Muscle of arm (tissue), 1 donor: ENCODE measurements at regions not wholly inside any gene's neighbourhood (a gene's known extent, or its start where the extent isn't known, plus 50 kb on each side); places are given as distances from the start of the nearest gene placed in this dataset.
A peak's percentile ranks its signal among the peaks of the same experiment; 100 is the strongest.

ENCODE experiments used
- DNase-seq: peaks from one replicate; pipeline ENCODE4 v3.0.0-alpha.2; 2013

DNA sequence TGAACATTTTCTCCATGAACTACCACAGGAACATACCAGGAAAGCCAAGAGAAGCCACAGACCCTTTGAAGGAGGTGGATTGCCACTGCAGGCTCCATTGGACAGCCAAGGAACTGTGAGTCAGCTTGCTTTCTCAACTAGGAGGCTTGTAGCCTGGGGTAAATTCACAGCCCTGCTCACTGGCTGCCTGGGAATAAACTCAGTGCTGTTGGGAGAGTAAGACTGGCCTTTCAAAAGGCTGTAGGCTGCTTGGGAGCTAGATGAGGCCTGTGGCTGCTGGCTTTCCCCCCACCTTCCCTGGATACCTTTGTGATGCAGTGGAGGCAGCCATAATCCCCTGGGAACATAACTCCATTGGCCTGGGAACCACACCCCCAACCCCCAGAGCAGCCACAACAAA, 223.5 kb upstream of the RBMS3 start:
- no peak for DNase-seq

- DNase-seq: no peak
Observed at GRCh38 chr3:29064085-29064484, 216.8 kb upstream of the RBMS3 start.

DNA sequence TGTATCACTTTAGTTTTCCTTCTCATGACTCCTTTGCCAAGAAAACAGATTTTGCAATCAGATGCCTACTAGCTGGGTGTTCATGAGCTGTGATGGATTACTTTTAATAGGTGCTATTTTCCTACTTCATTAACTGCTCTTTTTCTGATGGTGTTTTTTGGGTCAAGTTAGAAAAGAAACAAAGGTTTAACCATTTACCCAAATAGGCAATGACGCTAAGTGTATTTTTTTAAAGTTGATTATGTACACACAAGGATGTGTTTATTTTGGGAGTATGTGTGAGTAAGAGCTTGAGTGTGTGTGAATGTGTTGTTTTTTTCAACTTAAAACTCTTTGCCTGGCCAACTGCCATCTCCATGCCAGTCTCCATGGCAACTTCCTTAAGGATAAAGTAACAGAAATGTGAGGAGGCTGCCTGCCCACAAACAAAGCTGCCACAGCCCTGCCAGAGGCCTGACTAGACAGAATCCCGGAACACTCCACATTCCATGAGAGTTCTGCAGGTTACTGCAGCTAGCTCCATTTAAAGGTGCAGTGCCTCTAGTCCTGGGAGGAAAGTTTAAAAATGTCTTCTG, 215.6 kb upstream of the RBMS3 start:
- DNase-seq: peak; percentile 60

DNA sequence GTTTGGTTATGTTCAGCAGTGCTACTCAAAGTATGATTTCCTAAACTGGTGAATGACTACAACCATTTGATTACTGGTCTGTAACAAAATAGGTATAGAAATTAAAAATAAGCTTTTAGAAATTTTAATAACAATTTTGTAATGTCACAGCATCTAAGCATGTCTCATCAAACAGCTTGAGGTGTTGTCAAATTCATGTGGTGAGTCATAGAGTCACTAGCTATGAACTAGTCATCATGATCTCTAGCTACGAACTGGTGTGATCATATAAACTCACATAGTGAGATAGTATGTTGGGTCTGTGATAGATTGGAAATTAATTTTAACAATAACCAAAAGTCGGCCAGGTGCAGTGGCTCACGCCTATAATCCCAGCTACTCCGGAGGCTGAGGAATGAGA, 213.9 kb upstream of the RBMS3 start:
- DNase-seq: no peak

GRCh38 chr3:29070959-29071634, 209.8 kb upstream of the RBMS3 start:
- DNase-seq: no peak

- peak; percentile 15 for DNase-seq
Observed at GRCh38 chr3:29072611-29073010, 208.3 kb upstream of the RBMS3 start.

GRCh38 chr3:29077356-29077755, 203.5 kb upstream of the RBMS3 start:
- no peak for DNase-seq

DNA sequence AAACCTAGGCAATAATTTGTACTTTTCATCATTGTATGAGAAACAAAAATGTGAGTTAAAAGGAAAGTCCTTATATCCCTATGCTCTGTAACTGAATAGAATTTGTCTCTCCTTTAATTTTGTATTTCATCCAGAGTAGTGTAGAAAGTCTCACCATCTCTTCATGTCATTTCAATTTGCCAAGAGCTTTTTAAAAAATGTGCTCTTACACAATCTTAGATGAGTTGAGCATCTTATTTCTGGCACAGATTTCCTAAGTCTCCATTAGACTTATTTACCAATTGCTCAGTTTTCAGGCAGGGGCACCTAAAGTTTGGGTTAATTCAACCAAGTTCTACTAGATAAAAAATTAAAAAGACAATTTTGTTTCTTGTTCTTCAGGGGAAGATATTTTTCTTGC, 201.5 kb upstream of the RBMS3 start:
- no peak for DNase-seq

DNA sequence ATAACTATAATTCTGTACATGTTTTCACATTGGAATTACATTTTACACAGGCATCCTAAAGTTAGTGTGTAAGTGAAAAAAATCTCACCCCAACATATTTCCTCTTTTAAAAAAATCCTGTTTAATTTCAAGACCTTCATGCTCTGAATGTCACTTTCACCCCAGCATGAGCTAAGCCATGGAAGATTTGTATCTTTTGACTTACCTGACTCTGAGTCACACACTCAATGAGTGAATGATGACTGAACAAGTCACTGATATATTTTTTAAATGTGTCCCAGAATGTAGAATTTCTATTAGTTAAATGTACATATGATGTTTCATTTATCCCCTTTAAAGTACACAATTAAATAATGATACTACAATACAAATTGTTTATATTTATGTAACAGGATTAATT, 199.9 kb upstream of the RBMS3 start:
- DNase-seq: no peak

- no peak for DNase-seq
Observed at GRCh38 chr3:29083081-29083480, 197.8 kb upstream of the RBMS3 start.

DNA sequence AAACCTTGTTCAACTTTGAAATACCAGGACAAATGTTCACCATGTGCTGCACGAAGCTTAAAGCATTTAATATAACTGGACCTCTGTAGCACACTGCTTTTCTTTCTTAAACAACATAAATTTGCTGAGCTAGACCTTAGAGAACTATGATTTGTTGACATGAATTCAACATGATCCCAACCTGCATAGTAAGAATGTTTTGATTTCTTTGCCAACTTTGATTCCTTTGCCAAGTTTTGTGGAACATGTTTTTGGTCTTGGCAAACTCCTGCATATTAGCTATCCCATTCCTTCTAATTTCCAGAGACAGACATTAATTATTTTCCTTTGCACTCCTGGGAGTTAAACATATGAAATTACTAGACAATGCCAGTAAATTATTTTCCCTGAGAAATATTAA, 197.2 kb upstream of the RBMS3 start:
- DNase-seq: peak; percentile 78

DNA sequence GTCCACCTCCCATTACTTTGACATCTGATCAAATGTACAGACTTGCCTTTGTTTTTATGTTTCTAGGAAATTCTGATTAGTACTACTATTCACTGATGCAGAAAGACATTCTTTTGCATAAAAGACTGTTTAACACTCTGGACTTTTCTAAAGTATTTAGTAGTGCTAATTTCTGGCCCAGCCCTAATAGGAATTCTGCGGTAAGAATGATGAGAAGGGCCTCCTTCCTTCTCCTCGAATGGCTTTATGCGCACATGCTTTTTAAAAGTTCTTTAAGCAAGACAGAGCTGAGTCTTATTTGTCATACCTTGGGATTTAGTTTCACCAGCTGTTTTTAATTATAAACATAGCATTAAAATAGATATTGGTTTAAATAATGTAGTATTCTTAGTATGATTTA, 192.3 kb upstream of the RBMS3 start:
- no peak for DNase-seq

- DNase-seq: no peak
Observed at GRCh38 chr3:29090912-29091597, 189.8 kb upstream of the RBMS3 start.

- no peak for DNase-seq
Observed at GRCh38 chr3:29091599-29092189, 189.2 kb upstream of the RBMS3 start.

DNA sequence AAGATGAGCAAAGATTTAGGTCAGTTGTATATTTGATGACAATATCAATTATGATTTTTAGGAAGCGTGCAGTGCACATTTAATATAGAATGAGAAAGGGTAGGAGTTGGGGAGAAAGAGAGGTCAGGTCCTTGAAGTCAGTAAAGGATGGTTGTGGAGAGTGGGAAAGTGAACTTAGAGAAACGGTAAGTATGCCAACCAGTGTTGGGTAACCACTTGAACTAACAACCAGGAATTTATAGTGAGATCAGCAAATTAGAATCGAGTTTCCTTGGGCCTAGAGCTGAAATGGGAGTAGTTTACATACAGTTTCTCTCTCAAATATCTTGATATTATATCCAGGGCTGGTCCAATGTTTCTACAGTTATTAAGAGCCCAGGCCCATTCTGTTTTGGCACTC, 188.5 kb upstream of the RBMS3 start:
- DNase-seq: no peak

DNA sequence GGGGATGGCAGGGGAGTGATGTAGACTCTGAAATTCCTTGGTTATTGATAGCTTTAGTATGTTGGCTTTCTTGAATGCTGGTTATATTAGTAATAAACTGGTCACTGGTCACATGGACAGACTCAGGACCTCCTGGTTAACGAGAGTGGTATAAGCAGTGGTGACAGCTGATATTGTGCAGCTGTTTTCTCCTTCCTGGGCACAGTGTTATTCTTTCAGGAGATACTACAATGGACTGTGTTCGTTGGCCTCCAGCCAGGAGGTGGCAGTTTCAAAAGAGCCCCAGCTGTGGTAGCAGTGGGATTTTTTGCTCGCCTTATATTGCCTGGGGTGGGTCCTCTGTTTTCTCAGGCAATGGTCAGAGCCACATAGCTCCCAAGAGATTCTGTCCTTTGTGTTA, 181.6 kb upstream of the RBMS3 start:
- no peak for DNase-seq

DNA sequence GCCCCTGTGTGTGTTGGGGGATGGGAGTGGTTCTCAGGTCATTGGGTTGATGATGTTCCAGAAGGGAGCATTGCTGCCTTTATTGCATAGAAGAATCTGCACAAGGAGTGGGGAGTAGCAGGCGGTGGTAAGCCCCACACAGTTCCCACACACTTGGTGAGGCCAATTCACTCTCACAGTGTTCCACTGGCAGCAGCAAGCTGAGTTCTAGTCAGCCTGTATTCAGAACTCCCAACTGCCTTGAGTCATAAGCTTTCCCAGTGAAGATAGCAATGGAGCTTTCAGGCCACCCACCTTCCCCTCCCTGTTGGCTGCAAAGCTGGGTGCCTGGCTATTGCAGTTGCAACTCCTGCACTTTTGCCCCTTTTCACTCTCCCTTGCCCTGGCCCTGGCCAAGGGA, 181.1 kb upstream of the RBMS3 start:
- no peak for DNase-seq

- no peak for DNase-seq
Observed at GRCh38 chr3:29100292-29100691, 180.6 kb upstream of the RBMS3 start.

- no peak for DNase-seq
Observed at GRCh38 chr3:29128001-29128400, 152.9 kb upstream of the RBMS3 start.

DNA sequence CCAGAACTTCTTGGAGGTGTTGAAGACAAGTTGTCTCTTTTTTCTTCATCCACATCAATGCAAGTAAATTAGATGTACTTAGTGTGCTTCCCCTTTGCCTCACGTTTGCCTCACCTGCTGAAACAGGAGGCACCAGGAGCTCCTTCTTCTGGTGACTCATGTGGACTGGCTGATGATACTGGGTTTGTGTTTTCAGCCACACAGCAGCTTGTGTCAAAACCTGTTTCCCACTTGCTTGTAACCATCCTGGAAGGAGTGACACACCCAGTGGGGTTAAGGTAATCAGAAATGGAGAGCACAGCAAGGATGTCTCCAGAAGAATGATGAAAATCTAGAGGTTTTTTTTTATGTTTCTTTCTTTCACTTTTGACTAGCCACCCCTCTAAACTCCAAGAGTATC, 143.3 kb upstream of the RBMS3 start:
- DNase-seq: no peak

- DNase-seq: no peak
Observed at GRCh38 chr3:29138171-29138570, 142.7 kb upstream of the RBMS3 start.

GRCh38 chr3:29140666-29141065, 140.2 kb upstream of the RBMS3 start:
- DNase-seq: peak; percentile 28
